DMS53 (cell line): ENCODE measurements at regions not wholly inside any gene's neighbourhood (a gene's known extent, or its start where the extent isn't known, plus 50 kb on each side); places are given as distances from the start of the nearest gene placed in this dataset.
"Not testable (repeated sequence)": the region's sequence is repeated elsewhere in the genome, so short reads cannot be mapped to it uniquely, and the experiment has no call there.

ENCODE experiments used
- DNase-seq: peaks from one replicate; lab custom pipeline; 2025; lab: John Stamatoyannopoulos, UW

GRCh38 chr6:112581015-112581414, 233.9 kb downstream of the RFPL4B start:
- DNase-seq, result no peak

GRCh38 chr6:112590326-112590725, 243.2 kb downstream of the RFPL4B start:
- DNase-seq, result no peak

GRCh38 chr6:112591329-112591728, 244.2 kb downstream of the RFPL4B start:
- DNase-seq, result no peak

GRCh38 chr6:112592159-112592558, 245.0 kb downstream of the RFPL4B start:
- DNase-seq, result no peak

GRCh38 chr6:112594886-112595594, 247.9 kb downstream of the RFPL4B start:
- no peak for DNase-seq

GRCh38 chr6:112595841-112596240, 248.7 kb downstream of the RFPL4B start:
- DNase-seq, result no peak

- DNase-seq, result no peak
Observed at GRCh38 chr6:112597176-112597575, 250.0 kb downstream of the RFPL4B start.

- no peak for DNase-seq
Observed at GRCh38 chr6:112600168-112600567, 253.0 kb downstream of the RFPL4B start.

GRCh38 chr6:112603726-112604125, 256.6 kb downstream of the RFPL4B start:
- no peak for DNase-seq

- peak; percentile 13 for DNase-seq
Observed at GRCh38 chr6:112606656-112607435, 259.7 kb downstream of the RFPL4B start.

- not testable (repeated sequence) for DNase-seq
Observed at GRCh38 chr6:112608925-112609324, 261.8 kb downstream of the RFPL4B start.

GRCh38 chr6:112613410-112613809, 266.3 kb downstream of the RFPL4B start:
- no peak for DNase-seq

GRCh38 chr6:112618849-112619248, 271.7 kb downstream of the RFPL4B start:
- peak; percentile 25 for DNase-seq

- DNase-seq, result peak; percentile 35
Observed at GRCh38 chr6:112620812-112621569, 273.9 kb downstream of the RFPL4B start.

GRCh38 chr6:112622036-112622435, 274.9 kb downstream of the RFPL4B start:
- no peak for DNase-seq

- peak; percentile 47 for DNase-seq
Observed at GRCh38 chr6:112626468-112627082, 279.4 kb downstream of the RFPL4B start.

- DNase-seq, result no peak
Observed at GRCh38 chr6:112634376-112634775, 287.2 kb downstream of the RFPL4B start.

- DNase-seq, result no peak
Observed at GRCh38 chr6:112636650-112637262, 289.6 kb downstream of the RFPL4B start.

GRCh38 chr6:112639391-112639831, 292.3 kb downstream of the RFPL4B start:
- DNase-seq, result no peak

- no peak for DNase-seq
Observed at GRCh38 chr6:112640891-112641290, 293.8 kb downstream of the RFPL4B start.

- no peak for DNase-seq
Observed at GRCh38 chr6:112649853-112650252, 302.7 kb downstream of the RFPL4B start.

- DNase-seq, result no peak
Observed at GRCh38 chr6:112651239-112651638, 304.1 kb downstream of the RFPL4B start.
